ENCODE measurements at regions not wholly inside any gene's neighbourhood (a gene's known extent, or its start where the extent isn't known, plus 50 kb on each side); places are given as distances from the start of the nearest gene placed in this dataset.

GRCh38 chr6:9620263-9620662 lies 794.6 kb downstream of the TFAP2A start:
- Histone ChIP-seq H3K4me2 (ENCODE audit: low read depth, low read length) (no peak overlapping the region; the same call in 1 of the 2 replicates), H3K4me1 (ENCODE audit: control insufficient read depth, insufficient read depth, low read length) (no peaks in the 10 kb centered on the region), H3K79me1 (ENCODE audit: low read depth in 1 of 2, low read length in 2 of 2) (no peaks in the 10 kb centered on the region), H3K36me3 (ENCODE audit: control insufficient read depth, insufficient read depth, low read length) (no peaks in the 10 kb centered on the region), H3K9me3 (ENCODE audit: control insufficient read depth, insufficient read depth, low read length) (no peaks in the 10 kb centered on the region), H2AK5ac (ENCODE audit: low read depth, low read length) (no peak overlapping the region), H2BK5ac (ENCODE audit: low read depth, low read length, poor library complexity, severe bottlenecking) (no peak overlapping the region), H4K91ac (ENCODE audit: insufficient read depth, low read depth, low read length) (no peak overlapping the region), H4K8ac (ENCODE audit: low read depth in 2 of 2, low read length in 2 of 2) (no peak overlapping the region; a peak in 1 of 4 replicates), H2AK9ac (replicated peaks; ENCODE audit: low read depth, low read length, poor library complexity) (no peak overlapping the region), H3K14ac (replicated peaks; ENCODE audit: low read depth, low read length) (no peak overlapping the region), H4K20me1 (ENCODE audit: insufficient read depth, low read length) (no peaks in the 10 kb centered on the region), H3K4me3 (ENCODE audit: insufficient read depth, low read depth, low read length) (no peak overlapping the region), H3K4ac (ENCODE audit: low read depth, low read length) (no peak overlapping the region), H3K9me1 (ENCODE audit: insufficient read depth, low read length) (no peaks in the 10 kb centered on the region), H4K5ac (ENCODE audit: low read depth, low read length) (no peak overlapping the region), H2BK120ac (ENCODE audit: low read depth, low read length) (0 out of 2 replicates have a peak overlapping the region, but pooled peaks have one; percentile 2), H2BK20ac (ENCODE audit: low read depth, low read length) (no peak overlapping the region), H3K23ac (ENCODE audit: low read depth, low read length) (no peak overlapping the region), H3K27ac (ENCODE audit: insufficient read depth, low read length) (no peak overlapping the region), H2BK15ac (ENCODE audit: low read depth, low read length) (no peak overlapping the region), H3K9ac (ENCODE audit: low read depth, low read length) (no peak overlapping the region), H2AFZ (replicated peaks; ENCODE audit: low read length, poor library complexity) (no peak overlapping the region), H3K27me3 (ENCODE audit: control insufficient read depth, insufficient read depth, low read length) (no peaks in the 10 kb centered on the region), H3K56ac (ENCODE audit: extremely low read depth, insufficient read depth, low read length) (no peak overlapping the region), H3K18ac (ENCODE audit: low read depth, low read length) (peak overlapping the region; percentile 44; the same call in 1 of the 2 replicates)
- ATAC-seq (ENCODE audit: low read depth) = peak; percentile 27; the same call in 1 of the 2 replicates
- dilution Hi-C loops (cut with HindIII; ENCODE audit: low sequenced_read_pairs, unreplicated experiment) (no loop called here), intact Hi-C loops (cut with micrococcal nuclease) (no loop called here), in situ Hi-C loops (cut with MboI; ENCODE audit: low sequenced_read_pairs) (no loop called here)
- BruUV-seq (replicated peaks) = no TSS peak
- DNase-seq = peak; percentile 38
- TF ChIP-seq BHLHE40 (IDR thresholded peaks at IDR 0.05; ENCODE audit: low read depth, low read length) (no peak), FOS (IDR thresholded peaks at IDR 0.05; ENCODE audit: low read depth, low read length) (no peak), POLR2A (IDR thresholded peaks at IDR 0.05; ENCODE audit: low read depth, low read length) (no peak)
- POLR2A ChIA-PET (ENCODE audit: unreplicated experiment) = no interaction called here
- no CpG with 5 or more reads among the region's 2 CpGs for WGBS, 2 experiments (ENCODE audit: extremely low coverage in 2 of 2, insufficient read length in 1 of 2)
- CTCF ChIA-PET = interaction anchor here (0.9 kb wide), 1 partner anchor 27 kb away, joined by 4 read pairs; no protein-coding TSS in a partner anchor
